DMS79 treated with DMSO at 0.1 percent for 48 hours (cell line): ENCODE measurements at regions not wholly inside any gene's neighbourhood (a gene's known extent, or its start where the extent isn't known, plus 50 kb on each side); places are given as distances from the start of the nearest gene placed in this dataset.

Source experiments
- DNase-seq: peaks from one replicate; lab custom pipeline; 2025; lab: John Stamatoyannopoulos, UW

- no peak for DNase-seq
Measured at GRCh38 chr2:58954880-58955385, 713.8 kb upstream of the FANCL start.

- no peak for DNase-seq
Measured at GRCh38 chr2:58951722-58952121, 710.6 kb upstream of the FANCL start.

- no peak for DNase-seq
Measured at GRCh38 chr2:58950795-58951462, 709.8 kb upstream of the FANCL start.

- DNase-seq = no peak
Measured at GRCh38 chr2:58939388-58939787, 698.3 kb upstream of the FANCL start.

- no peak for DNase-seq
Measured at GRCh38 chr2:58938988-58939387, 697.9 kb upstream of the FANCL start.

- DNase-seq = no peak
Measured at GRCh38 chr2:58932801-58933200, 691.7 kb upstream of the FANCL start.

GRCh38 chr2:58930537-58930936, 689.4 kb upstream of the FANCL start:
- no peak for DNase-seq

GRCh38 chr2:58928973-58929372, 687.8 kb upstream of the FANCL start:
- DNase-seq = no peak

GRCh38 chr2:58928391-58928790, 687.3 kb upstream of the FANCL start:
- no peak for DNase-seq

- no peak for DNase-seq
Measured at GRCh38 chr2:58926112-58926511, 685.0 kb upstream of the FANCL start.

- no peak for DNase-seq
Measured at GRCh38 chr2:58925676-58926081, 684.6 kb upstream of the FANCL start.

GRCh38 chr2:58923869-58924268, 682.7 kb upstream of the FANCL start:
- DNase-seq = peak; percentile 85

- DNase-seq = no peak
Measured at GRCh38 chr2:58922245-58922644, 681.1 kb upstream of the FANCL start.

GRCh38 chr2:58921676-58922075, 680.6 kb upstream of the FANCL start:
- no peak for DNase-seq

GRCh38 chr2:58920001-58920400, 678.9 kb upstream of the FANCL start:
- no peak for DNase-seq

GRCh38 chr2:58919316-58919715, 678.2 kb upstream of the FANCL start:
- DNase-seq = no peak

- DNase-seq = no peak
Measured at GRCh38 chr2:58918141-58918540, 677.0 kb upstream of the FANCL start.

- DNase-seq = no peak
Measured at GRCh38 chr2:58917596-58917995, 676.5 kb upstream of the FANCL start.

GRCh38 chr2:58916063-58916462, 674.9 kb upstream of the FANCL start:
- DNase-seq = no peak

GRCh38 chr2:58914733-58915505, 673.8 kb upstream of the FANCL start:
- DNase-seq = peak; percentile 56

- peak; percentile 15 for DNase-seq
Measured at GRCh38 chr2:58913082-58913726, 672.1 kb upstream of the FANCL start.

GRCh38 chr2:58911877-58912276, 670.8 kb upstream of the FANCL start:
- no peak for DNase-seq
